Breast epithelium (tissue), 4 donors: ENCODE measurements at regions not wholly inside any gene's neighbourhood (a gene's known extent, or its start where the extent isn't known, plus 50 kb on each side); places are given as distances from the start of the nearest gene placed in this dataset.

Experiments
- DNase-seq, 2 donors: peaks; one replicate each; pipeline ENCODE4 v3.0.0-alpha.2; 2019; ENCODE audit warnings: low spot score in 2 of 2
- H3K27ac ChIP-seq, 2 donors: fragments of 200-600 bp; sonication (generic) in 1 of 2; one replicate each; pipeline ENCODE4 v1.5.1; 2016 to 2019; ENCODE audit warnings: mild to moderate bottlenecking in 1 of 2
- H3K27me3 ChIP-seq, 2 donors: fragments of 200-600 bp; sonication (generic) in 1 of 2; one replicate each; pipeline versions ENCODE4 v1.5.1 to v1.6.0; 2017 to 2019; ENCODE audit warnings: control low read depth in 1 of 2, mild to moderate bottlenecking in 1 of 2
- H3K36me3 ChIP-seq: fragments of 200-600 bp; one replicate; pipeline ENCODE4 v1.5.1; 2019
- H3K4me1 ChIP-seq, 2 donors: fragments of 200-600 bp; sonication (generic); one replicate each; pipeline ENCODE4 v1.5.1; 2016 to 2019; ENCODE audit warnings: control low read depth in 1 of 2
- H3K4me3 ChIP-seq, 3 donors: fragments of 200-600 bp; sonication (generic); 1 replicate in 2 of 3; 2 replicates in 1 of 3; pipeline ENCODE4 v1.5.1; 2016 to 2019; ENCODE audit warnings: mild to moderate bottlenecking in 3 of 3, moderate library complexity in 2 of 3
- H3K9me3 ChIP-seq, 2 donors: fragments of 200-600 bp; sonication (generic) in 1 of 2; one replicate each; pipeline ENCODE4 v1.5.1; 2016 to 2019; ENCODE audit warnings: control low read depth in 1 of 2
- POLR2A ChIP-seq: fragments of 450-650 bp; IDR thresholded peaks from one replicate; pipeline ENCODE4 v1.6.1; 2016; ENCODE audit warnings: antibody characterized with exemption, mild to moderate bottlenecking, moderate library complexity
- POLR2AphosphoS5 ChIP-seq, 3 donors: sonication (generic); formaldehyde crosslinking; IDR thresholded peaks; one replicate each; pipeline ENCODE4 v1.6.1; 2017; ENCODE audit warnings: antibody characterized with exemption in 3 of 3
- intact Hi-C: fragments of 100-400 bp; cut with DNase I; formaldehyde crosslinking; loops from one replicate; pipeline ENCODE4 v1.15.1; 2023; ENCODE audit warnings: low total_unique reads
- TF ChIP-seq, protein P1 (sequence below), 3 donors: fragments of 450-650 bp; IDR thresholded peaks; one replicate each; pipeline ENCODE4 v1.5.1; 2016 to 2017; ENCODE audit warnings: antibody characterized with exemption in 3 of 3, mild to moderate bottlenecking in 3 of 3, moderate library complexity in 3 of 3

DNA sequence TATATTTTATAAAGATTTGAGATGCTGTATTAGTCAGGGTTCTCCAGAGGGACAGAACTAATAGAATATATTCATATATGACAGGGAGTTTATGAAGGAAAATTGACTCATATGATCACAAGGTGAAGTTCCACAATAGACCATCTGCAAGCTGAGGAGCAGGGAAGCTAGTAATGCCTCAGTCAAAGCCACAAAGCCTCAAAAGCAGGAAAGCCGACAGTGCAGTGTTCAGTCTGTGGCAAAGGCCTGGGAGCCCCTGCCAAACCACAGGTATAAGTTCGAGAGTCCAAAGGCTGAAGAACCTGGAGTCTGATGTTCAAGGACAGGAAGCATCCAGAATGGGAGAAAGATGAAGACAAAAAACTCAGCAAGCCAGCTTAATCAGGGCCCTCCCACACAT is 382.2 kb downstream of the LRRC70 start:
- H3K4me3 ChIP-seq: no peak overlapping the region
- H3K36me3 ChIP-seq: no peaks in the 10 kb centered on the region
- H3K27ac ChIP-seq: no peak overlapping the region
- no peak for DNase-seq
- H3K27me3 ChIP-seq: no peaks in the 10 kb centered on the region
- intact Hi-C loops: no loop called here
- H3K9me3 ChIP-seq: peaks cover 23 to 30% of the 10 kb centered on the region in 2 donors
- H3K4me1 ChIP-seq: no peaks in the 10 kb centered on the region
- TF ChIP-seq, protein P1, sequence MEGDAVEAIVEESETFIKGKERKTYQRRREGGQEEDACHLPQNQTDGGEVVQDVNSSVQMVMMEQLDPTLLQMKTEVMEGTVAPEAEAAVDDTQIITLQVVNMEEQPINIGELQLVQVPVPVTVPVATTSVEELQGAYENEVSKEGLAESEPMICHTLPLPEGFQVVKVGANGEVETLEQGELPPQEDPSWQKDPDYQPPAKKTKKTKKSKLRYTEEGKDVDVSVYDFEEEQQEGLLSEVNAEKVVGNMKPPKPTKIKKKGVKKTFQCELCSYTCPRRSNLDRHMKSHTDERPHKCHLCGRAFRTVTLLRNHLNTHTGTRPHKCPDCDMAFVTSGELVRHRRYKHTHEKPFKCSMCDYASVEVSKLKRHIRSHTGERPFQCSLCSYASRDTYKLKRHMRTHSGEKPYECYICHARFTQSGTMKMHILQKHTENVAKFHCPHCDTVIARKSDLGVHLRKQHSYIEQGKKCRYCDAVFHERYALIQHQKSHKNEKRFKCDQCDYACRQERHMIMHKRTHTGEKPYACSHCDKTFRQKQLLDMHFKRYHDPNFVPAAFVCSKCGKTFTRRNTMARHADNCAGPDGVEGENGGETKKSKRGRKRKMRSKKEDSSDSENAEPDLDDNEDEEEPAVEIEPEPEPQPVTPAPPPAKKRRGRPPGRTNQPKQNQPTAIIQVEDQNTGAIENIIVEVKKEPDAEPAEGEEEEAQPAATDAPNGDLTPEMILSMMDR (IDR thresholded peaks at IDR 0.05): no peak
- no peak for TF ChIP-seq POLR2AphosphoS5 (IDR thresholded peaks at IDR 0.05)
- no peak for TF ChIP-seq POLR2A

DNA sequence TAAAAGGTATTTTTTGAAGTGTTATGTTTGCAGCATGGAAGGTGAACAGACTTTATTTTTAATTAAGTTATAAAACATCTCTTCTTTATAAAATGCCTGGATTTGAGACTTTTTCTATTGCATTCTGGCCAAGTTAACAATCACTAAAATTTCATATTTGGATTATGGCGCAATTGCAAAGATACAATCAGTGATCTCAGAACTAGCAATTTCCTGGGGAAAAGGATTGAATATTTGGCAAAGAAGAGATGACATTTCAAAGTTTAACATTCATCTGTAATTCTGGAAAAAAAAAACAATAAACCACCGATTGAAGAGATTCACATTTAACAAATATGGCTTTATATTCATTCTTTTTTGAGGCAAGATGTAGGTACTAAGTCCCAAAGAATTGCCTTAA is 378.0 kb downstream of the LRRC70 start:
- DNase-seq: no peak
- no peaks in the 10 kb centered on the region for H3K27me3 ChIP-seq
- H3K27ac ChIP-seq: no peak overlapping the region
- H3K36me3 ChIP-seq: no peaks in the 10 kb centered on the region
- intact Hi-C loops: no loop called here
- no peaks in the 10 kb centered on the region for H3K4me1 ChIP-seq
- no peaks in the 10 kb centered on the region for H3K9me3 ChIP-seq
- TF ChIP-seq POLR2AphosphoS5 (IDR thresholded peaks at IDR 0.05) (no peak), POLR2A (no peak)
- TF ChIP-seq, protein P1 (IDR thresholded peaks at IDR 0.05): no peak
- H3K4me3 ChIP-seq: no peak overlapping the region

DNA sequence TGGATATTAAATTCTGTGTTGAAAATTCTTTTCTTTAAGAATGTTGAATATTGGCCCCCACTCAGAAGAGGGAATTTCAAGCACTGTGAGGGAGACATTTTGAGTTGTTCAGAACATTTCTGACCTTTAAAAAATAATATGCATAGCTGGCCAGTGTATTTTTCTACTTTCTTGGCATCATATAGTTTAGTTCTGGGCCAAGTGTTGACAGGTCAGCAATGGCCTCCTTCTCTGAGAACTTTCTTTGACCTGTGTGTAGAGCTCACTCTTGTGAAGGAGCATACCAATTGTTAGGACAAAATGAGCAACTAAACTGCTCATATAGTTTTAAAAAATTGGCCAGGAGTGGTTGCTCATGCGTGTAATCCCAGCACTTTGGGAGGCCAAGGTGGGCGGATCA is 376.0 kb downstream of the LRRC70 start:
- intact Hi-C loops: no loop called here
- Histone ChIP-seq H3K27ac (no peak overlapping the region), H3K9me3 (no peaks in the 10 kb centered on the region), H3K27me3 (no peaks in the 10 kb centered on the region), H3K4me1 (no peaks in the 10 kb centered on the region), H3K36me3 (no peaks in the 10 kb centered on the region), H3K4me3 (no peak overlapping the region)
- DNase-seq: no peak
- TF ChIP-seq, protein P1 (IDR thresholded peaks at IDR 0.05): no peak
- TF ChIP-seq POLR2AphosphoS5 (IDR thresholded peaks at IDR 0.05) (no peak), POLR2A (no peak)

DNA sequence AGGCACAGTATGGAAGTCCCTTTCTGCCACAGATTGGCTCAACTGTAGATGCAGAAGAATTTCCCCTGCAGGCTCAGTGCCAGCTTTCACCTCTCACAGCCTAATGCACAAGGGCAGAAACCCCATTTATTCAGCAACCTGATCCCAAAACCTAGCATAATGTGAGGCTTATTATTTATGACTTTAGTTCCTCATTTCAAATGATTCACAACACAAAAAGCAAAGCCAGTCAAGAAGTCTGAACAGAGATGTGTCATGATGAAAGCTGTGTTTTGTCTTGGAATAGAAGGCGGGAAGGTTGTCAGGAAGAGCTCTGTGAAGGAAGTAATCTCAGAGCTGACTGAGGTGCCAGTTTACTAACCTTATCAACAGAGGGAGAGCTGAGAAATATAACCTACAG is 369.7 kb downstream of the LRRC70 start:
- no peaks in the 10 kb centered on the region for H3K36me3 ChIP-seq
- no peak for DNase-seq
- H3K27ac ChIP-seq: no peak overlapping the region
- no peaks in the 10 kb centered on the region for H3K9me3 ChIP-seq
- TF ChIP-seq POLR2AphosphoS5 (IDR thresholded peaks at IDR 0.05) (no peak), POLR2A (no peak)
- TF ChIP-seq, protein P1 (IDR thresholded peaks at IDR 0.05): no peak
- no peak overlapping the region for H3K4me3 ChIP-seq
- H3K27me3 ChIP-seq: no peaks in the 10 kb centered on the region
- H3K4me1 ChIP-seq: no peaks in the 10 kb centered on the region
- intact Hi-C loops: no loop called here

DNA sequence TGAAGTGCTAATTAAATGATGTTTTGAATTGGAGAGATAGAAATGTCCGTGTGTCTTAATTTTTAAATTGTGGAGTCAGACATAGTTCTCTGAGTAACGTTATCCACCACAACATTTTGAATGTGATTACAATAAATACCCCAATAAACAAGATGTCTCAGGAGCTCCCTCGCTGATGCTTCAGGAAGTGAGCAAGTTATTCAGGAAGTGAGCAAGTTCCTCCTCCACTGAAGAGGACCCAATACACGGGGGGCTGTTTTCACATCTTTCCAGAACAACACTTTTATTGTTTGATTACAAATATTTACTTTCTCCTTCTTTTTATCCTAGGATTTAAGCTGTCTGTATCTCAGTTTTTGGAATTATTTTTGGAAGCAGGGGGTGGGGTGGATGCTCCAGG is 363.8 kb downstream of the LRRC70 start:
- intact Hi-C loops: no loop called here
- Histone ChIP-seq H3K4me3 (no peak overlapping the region), H3K36me3 (no peaks in the 10 kb centered on the region), H3K9me3 (no peaks in the 10 kb centered on the region), H3K4me1 (no peaks in the 10 kb centered on the region), H3K27me3 (no peaks in the 10 kb centered on the region), H3K27ac (no peak overlapping the region)
- TF ChIP-seq, protein P1 (IDR thresholded peaks at IDR 0.05): no peak
- TF ChIP-seq POLR2A: no peak
- TF ChIP-seq POLR2AphosphoS5 (IDR thresholded peaks at IDR 0.05): no peak
- DNase-seq: no peak
